COLO668 (cell line): ENCODE measurements at regions not wholly inside any gene's neighbourhood (a gene's known extent, or its start where the extent isn't known, plus 50 kb on each side); places are given as distances from the start of the nearest gene placed in this dataset.

Experiments
- DNase-seq: peaks from one replicate; lab custom pipeline; 2025; ENCODE audit not compliant: unreplicated experiment; lab: John Stamatoyannopoulos, UW

GRCh38 chr3:84439476-84439875 lies 519.3 kb upstream of the CADM2 start:
- DNase-seq = no peak

GRCh38 chr3:84440291-84440690 lies 518.5 kb upstream of the CADM2 start:
- no peak for DNase-seq

- no peak for DNase-seq
Measured at GRCh38 chr3:84442533-84442932, 516.3 kb upstream of the CADM2 start.

GRCh38 chr3:84444726-84445521 lies 513.9 kb upstream of the CADM2 start:
- no peak for DNase-seq

- DNase-seq = no peak
Measured at GRCh38 chr3:84487296-84487695, 471.5 kb upstream of the CADM2 start.

GRCh38 chr3:84504761-84505160 lies 454.0 kb upstream of the CADM2 start:
- DNase-seq = no peak

- no peak for DNase-seq
Measured at GRCh38 chr3:84510007-84510406, 448.8 kb upstream of the CADM2 start.

GRCh38 chr3:84522893-84523292 lies 435.9 kb upstream of the CADM2 start:
- DNase-seq = no peak

- no peak for DNase-seq
Measured at GRCh38 chr3:84536916-84537315, 421.9 kb upstream of the CADM2 start.

- no peak for DNase-seq
Measured at GRCh38 chr3:84538597-84538996, 420.2 kb upstream of the CADM2 start.

GRCh38 chr3:84547207-84547606 lies 411.6 kb upstream of the CADM2 start:
- no peak for DNase-seq

GRCh38 chr3:84547971-84548970 lies 410.5 kb upstream of the CADM2 start:
- DNase-seq = peak; percentile 2

- no peak for DNase-seq
Measured at GRCh38 chr3:84555629-84556028, 403.2 kb upstream of the CADM2 start.

GRCh38 chr3:84566256-84566655 lies 392.5 kb upstream of the CADM2 start:
- DNase-seq = no peak

- DNase-seq = no peak
Measured at GRCh38 chr3:84567796-84568195, 391.0 kb upstream of the CADM2 start.

GRCh38 chr3:84573962-84574361 lies 384.8 kb upstream of the CADM2 start:
- no peak for DNase-seq

- DNase-seq = no peak
Measured at GRCh38 chr3:84586427-84586826, 372.4 kb upstream of the CADM2 start.

GRCh38 chr3:84600703-84601225 lies 358.0 kb upstream of the CADM2 start:
- no peak for DNase-seq

GRCh38 chr3:84601303-84601702 lies 357.5 kb upstream of the CADM2 start:
- DNase-seq = no peak

- no peak for DNase-seq
Measured at GRCh38 chr3:84621823-84622222, 337.0 kb upstream of the CADM2 start.

- DNase-seq = no peak
Measured at GRCh38 chr3:84634668-84635067, 324.1 kb upstream of the CADM2 start.

- DNase-seq = no peak
Measured at GRCh38 chr3:84637272-84637671, 321.5 kb upstream of the CADM2 start.
